ENCODE measurements at regions not wholly inside any gene's neighbourhood (a gene's known extent, or its start where the extent isn't known, plus 50 kb on each side); places are given as distances from the start of the nearest gene placed in this dataset.

- no peak for TF ChIP-seq GATA3 (IDR thresholded peaks at IDR 0.05; ENCODE audit: low read depth, low read length)
- no peak for TF ChIP-seq GATA2 (IDR thresholded peaks at IDR 0.05; ENCODE audit: low read depth, low read length)
These were observed 126.9 kb downstream of the MATN1 start for GRCh38 chr1:30596470-30596869.

All from SH-SY5Y (cell line).